ENCODE measurements at regions not wholly inside any gene's neighbourhood (a gene's known extent, or its start where the extent isn't known, plus 50 kb on each side); places are given as distances from the start of the nearest gene placed in this dataset.

DNA sequence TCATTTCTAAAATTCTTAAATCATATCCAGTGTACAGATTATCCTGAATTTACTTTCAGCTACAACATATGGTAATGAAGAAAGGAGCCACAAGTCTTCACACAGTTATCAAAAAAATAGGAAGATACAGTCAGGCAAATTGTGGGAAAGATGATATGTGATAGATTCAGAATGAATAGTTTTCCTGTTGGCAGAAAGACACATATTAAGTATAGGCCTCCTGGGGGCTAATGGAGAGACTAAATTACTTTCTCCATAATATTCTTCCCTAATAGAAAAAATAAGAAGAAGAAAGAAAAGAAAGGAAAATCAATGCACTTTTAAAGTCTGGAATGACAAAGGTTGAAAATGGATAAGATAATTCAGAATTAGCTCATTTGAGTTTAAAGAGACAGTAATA, 2073.5 kb downstream of the LRRC4C start:
- no peak overlapping the region for H3K27ac ChIP-seq
- no peaks in the 10 kb centered on the region for H3K36me3 ChIP-seq
- DNase-seq: no peak
- no peaks in the 10 kb centered on the region for H3K27me3 ChIP-seq
- intact Hi-C loops (cut with DNase I; ENCODE audit: low total_unique reads): no loop called here
- no peak overlapping the region for H3K4me3 ChIP-seq
- H3K9me3 ChIP-seq: no peaks in the 10 kb centered on the region
- H3K4me1 ChIP-seq: no peaks in the 10 kb centered on the region
- TF ChIP-seq, protein P1, sequence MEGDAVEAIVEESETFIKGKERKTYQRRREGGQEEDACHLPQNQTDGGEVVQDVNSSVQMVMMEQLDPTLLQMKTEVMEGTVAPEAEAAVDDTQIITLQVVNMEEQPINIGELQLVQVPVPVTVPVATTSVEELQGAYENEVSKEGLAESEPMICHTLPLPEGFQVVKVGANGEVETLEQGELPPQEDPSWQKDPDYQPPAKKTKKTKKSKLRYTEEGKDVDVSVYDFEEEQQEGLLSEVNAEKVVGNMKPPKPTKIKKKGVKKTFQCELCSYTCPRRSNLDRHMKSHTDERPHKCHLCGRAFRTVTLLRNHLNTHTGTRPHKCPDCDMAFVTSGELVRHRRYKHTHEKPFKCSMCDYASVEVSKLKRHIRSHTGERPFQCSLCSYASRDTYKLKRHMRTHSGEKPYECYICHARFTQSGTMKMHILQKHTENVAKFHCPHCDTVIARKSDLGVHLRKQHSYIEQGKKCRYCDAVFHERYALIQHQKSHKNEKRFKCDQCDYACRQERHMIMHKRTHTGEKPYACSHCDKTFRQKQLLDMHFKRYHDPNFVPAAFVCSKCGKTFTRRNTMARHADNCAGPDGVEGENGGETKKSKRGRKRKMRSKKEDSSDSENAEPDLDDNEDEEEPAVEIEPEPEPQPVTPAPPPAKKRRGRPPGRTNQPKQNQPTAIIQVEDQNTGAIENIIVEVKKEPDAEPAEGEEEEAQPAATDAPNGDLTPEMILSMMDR (IDR thresholded peaks at IDR 0.05): no peak
- no peak for TF ChIP-seq POLR2A (IDR thresholded peaks at IDR 0.05)

DNA sequence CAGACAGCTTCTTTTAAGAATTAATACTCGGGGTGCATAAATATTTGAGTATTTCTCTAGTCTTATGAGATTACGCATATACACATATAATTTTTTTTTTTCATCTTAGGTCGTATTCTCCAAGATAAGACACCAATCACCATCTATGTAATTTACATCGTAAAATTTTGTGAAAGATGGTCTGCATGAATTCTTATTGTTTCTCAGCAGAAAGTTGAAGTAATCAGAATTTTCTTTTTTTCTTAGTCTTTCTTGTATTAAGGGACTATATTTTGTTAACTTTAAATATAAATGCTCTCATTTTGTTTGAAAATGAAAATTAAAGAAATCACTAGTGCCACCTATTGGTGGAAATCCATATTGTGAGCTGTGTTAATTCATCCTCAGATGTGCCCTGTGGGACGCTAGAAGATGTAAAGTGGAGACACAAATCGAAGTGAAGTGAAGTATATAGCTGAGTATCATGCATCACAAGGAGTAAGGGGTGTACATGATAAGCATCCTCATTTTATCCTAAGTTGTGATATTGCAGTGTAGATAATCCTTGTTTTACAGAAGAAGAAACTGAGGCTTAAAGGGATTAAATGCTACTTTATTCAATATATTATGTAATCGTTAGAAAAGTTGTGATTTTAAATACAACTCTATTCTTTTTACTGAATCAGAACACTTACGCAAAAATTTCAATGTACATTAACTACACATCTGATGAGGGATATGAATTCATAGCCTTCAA, 2084.3 kb downstream of the LRRC4C start:
- no peak for DNase-seq
- intact Hi-C loops (cut with DNase I; ENCODE audit: low total_unique reads): no loop called here
- TF ChIP-seq, protein P1 (IDR thresholded peaks at IDR 0.05): peak in 2 of 4 experiments; percentile 4 to 14
- TF ChIP-seq POLR2A (IDR thresholded peaks at IDR 0.05): no peak

DNA sequence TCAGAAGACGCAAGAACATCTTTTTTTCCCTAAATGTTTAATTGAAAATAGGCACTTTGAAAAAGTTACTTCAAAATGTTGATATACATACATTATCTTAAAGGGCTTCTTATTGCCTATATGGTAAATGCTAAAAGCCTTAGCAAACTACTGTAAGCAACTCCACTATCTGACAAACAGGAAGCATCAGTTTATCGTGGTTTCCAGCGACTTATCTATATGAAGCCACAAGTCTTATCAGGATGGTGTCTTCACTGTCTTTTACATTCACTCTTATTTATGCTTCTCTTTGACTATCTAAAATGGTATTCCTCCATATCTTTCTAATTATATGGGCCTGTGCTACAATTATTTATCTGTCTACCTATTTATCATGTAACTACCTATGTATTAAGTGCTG, 2091.9 kb downstream of the LRRC4C start:
- Histone ChIP-seq H3K36me3 (no peaks in the 10 kb centered on the region), H3K9me3 (no peaks in the 10 kb centered on the region), H3K4me3 (no peak overlapping the region), H3K27me3 (no peaks in the 10 kb centered on the region), H3K4me1 (no peaks in the 10 kb centered on the region), H3K27ac (no peak overlapping the region)
- intact Hi-C loops (cut with DNase I; ENCODE audit: low total_unique reads): no loop called here
- no peak for DNase-seq
- TF ChIP-seq POLR2A (IDR thresholded peaks at IDR 0.05): no peak
- TF ChIP-seq, protein P1 (IDR thresholded peaks at IDR 0.05): no peak

More for the DNA sequence above, 2084.3 kb downstream of the LRRC4C start:
- Histone ChIP-seq H3K27ac (no peak overlapping the region), H3K4me1 (no peaks in the 10 kb centered on the region), H3K9me3 (no peaks in the 10 kb centered on the region), H3K27me3 (no peaks in the 10 kb centered on the region), H3K4me3 (no peak overlapping the region), H3K36me3 (no peaks in the 10 kb centered on the region)

DNA sequence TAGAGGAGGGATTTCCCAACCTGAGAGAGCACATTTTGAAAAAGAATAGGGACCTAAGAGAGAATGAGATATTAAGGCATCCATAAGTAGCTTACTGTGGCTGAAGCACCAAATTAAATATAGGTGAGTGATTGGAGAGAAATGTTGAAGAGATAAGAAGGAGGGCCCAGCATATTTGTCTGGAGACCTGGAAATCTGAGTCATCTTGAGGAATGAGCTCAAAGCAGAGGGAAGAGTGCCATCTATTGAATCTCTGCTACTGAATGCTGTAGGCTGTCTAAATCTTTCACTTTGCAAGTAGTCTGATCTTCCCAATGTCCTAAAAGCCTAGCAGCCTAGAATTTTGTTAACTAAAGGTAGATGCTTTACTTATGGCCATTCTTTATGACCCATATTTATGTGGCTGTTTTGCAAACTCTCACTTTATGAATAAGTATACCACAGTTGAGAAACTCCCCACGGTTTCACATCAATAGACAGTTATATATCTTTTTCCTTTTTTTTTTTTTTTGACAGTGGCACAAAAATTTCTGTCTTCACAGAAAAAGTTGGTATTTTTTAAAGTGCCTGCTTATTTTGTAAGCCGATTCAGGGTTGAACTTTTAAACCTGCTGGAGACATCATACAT, 2093.5 kb downstream of the LRRC4C start:
- intact Hi-C loops (cut with DNase I; ENCODE audit: low total_unique reads): no loop called here
- Histone ChIP-seq H3K36me3 (no peaks in the 10 kb centered on the region), H3K4me1 (no peaks in the 10 kb centered on the region), H3K4me3 (no peak overlapping the region), H3K27me3 (no peaks in the 10 kb centered on the region), H3K27ac (no peak overlapping the region), H3K9me3 (no peaks in the 10 kb centered on the region)
- DNase-seq: no peak
- TF ChIP-seq, protein P1 (IDR thresholded peaks at IDR 0.05): no peak
- TF ChIP-seq POLR2A (IDR thresholded peaks at IDR 0.05): no peak

DNA sequence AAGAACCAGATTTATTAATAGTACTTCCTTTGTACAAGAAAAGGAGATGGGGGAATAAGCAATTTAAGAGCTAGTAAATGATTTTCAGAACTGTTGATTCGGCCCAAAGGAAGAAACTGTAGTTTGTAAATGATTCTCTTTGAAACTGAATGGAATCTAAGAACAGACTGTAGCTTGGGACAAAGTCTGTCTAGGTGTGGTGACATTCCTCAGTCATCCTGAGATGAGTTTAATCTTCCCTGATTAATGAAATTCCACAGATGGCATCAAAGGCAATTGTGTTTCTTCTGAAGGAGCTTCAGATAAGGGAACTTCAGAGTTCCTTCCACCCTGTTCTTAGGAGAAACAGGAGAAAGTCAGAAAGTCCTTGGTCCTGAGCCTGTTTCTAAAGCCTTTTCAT, 2095.9 kb downstream of the LRRC4C start:
- intact Hi-C loops (cut with DNase I; ENCODE audit: low total_unique reads): no loop called here
- no peak for TF ChIP-seq POLR2A (IDR thresholded peaks at IDR 0.05)
- TF ChIP-seq, protein P1 (IDR thresholded peaks at IDR 0.05): no peak
- no peak for DNase-seq
- Histone ChIP-seq H3K36me3 (no peaks in the 10 kb centered on the region), H3K4me1 (no peaks in the 10 kb centered on the region), H3K9me3 (no peaks in the 10 kb centered on the region), H3K27me3 (no peaks in the 10 kb centered on the region), H3K27ac (no peak overlapping the region), H3K4me3 (no peak overlapping the region)

Measured in uterus (tissue), 3 donors.